H9 (cell line): ENCODE measurements at regions not wholly inside any gene's neighbourhood (a gene's known extent, or its start where the extent isn't known, plus 50 kb on each side); places are given as distances from the start of the nearest gene placed in this dataset.

Source experiments
- DNase-seq: peaks from one replicate; pipeline ENCODE4 v3.0.0-alpha.2; 2017
- H2AFZ ChIP-seq: one replicate; pipeline ENCODE4 v1.6.1; 2013; ENCODE audit warnings: mild to moderate bottlenecking, low read length, control low read depth, moderate library complexity
- H2AK5ac ChIP-seq: 2 replicates; pipeline ENCODE4 v1.6.1; 2013; ENCODE audit warnings: low read length, control low read depth, mixed read lengths; ENCODE audit not compliant: insufficient read length
- H2BK120ac ChIP-seq: one replicate; pipeline ENCODE4 v1.6.1; 2013; ENCODE audit warnings: low read depth, mild to moderate bottlenecking, low read length, control low read depth, inconsistent platforms; ENCODE audit not compliant: poor library complexity, severe bottlenecking
- H2BK12ac ChIP-seq: 2 replicates; pipeline ENCODE4 v1.6.1; 2013; ENCODE audit warnings: low read length, control low read depth, mixed read lengths, low read depth; ENCODE audit not compliant: insufficient read length
- H2BK15ac ChIP-seq: 2 replicates; pipeline ENCODE4 v1.6.1; 2013; ENCODE audit warnings: low read depth, low read length, control low read depth
- H2BK20ac ChIP-seq: one replicate; pipeline ENCODE4 v1.6.1; 2013; ENCODE audit warnings: low read depth, mild to moderate bottlenecking, low read length, control low read depth, inconsistent platforms; ENCODE audit not compliant: poor library complexity, severe bottlenecking
- H2BK5ac ChIP-seq: 2 replicates; pipeline ENCODE4 v1.6.1; 2013; ENCODE audit warnings: low read length, control low read depth, mixed read lengths; ENCODE audit not compliant: insufficient read length
- H3K14ac ChIP-seq: 2 replicates; pipeline ENCODE4 v1.6.1; 2013; ENCODE audit warnings: low read length, control low read depth; ENCODE audit not compliant: insufficient read depth
- H3K18ac ChIP-seq: 2 replicates; pipeline ENCODE4 v1.6.1; 2013; ENCODE audit warnings: low read depth, mild to moderate bottlenecking, mixed read lengths, low read length, control low read depth; ENCODE audit not compliant: insufficient read length
- H3K23ac ChIP-seq: 2 replicates; pipeline ENCODE4 v1.6.1; 2013; ENCODE audit warnings: low read length, control low read depth, mixed read lengths, low read depth; ENCODE audit not compliant: insufficient read length
- H3K23me2 ChIP-seq: 2 replicates; pipeline ENCODE4 v1.6.1; 2013; ENCODE audit warnings: low read depth, mild to moderate bottlenecking, mixed read lengths, low read length, control low read depth; ENCODE audit not compliant: insufficient read length, poor library complexity, severe bottlenecking
- H3K27ac ChIP-seq: 2 replicates; pipeline ENCODE4 v1.5.1; 2013; ENCODE audit warnings: low read length, control low read depth, mixed read lengths, low read depth; ENCODE audit not compliant: insufficient read length
- H3K27me3 ChIP-seq: 2 replicates; pipeline ENCODE4 v1.6.1; 2013; ENCODE audit warnings: low read length, control low read depth, inconsistent platforms; ENCODE audit not compliant: insufficient read depth
- H3K4ac ChIP-seq: 2 replicates; pipeline ENCODE4 v1.6.1; 2013; ENCODE audit warnings: low read depth, mild to moderate bottlenecking, control low read depth, inconsistent platforms, low read length, moderate library complexity
- H3K4me1 ChIP-seq: 2 replicates; pipeline ENCODE4 v1.6.1; 2013; ENCODE audit warnings: low read length, control low read depth, inconsistent platforms; ENCODE audit not compliant: insufficient read depth
- H3K4me2 ChIP-seq: 2 replicates; pipeline ENCODE4 v1.6.1; 2013; ENCODE audit warnings: low read length, control low read depth, mixed read lengths; ENCODE audit not compliant: insufficient read length, insufficient read depth
- H3K56ac ChIP-seq: 2 replicates; pipeline ENCODE4 v1.6.1; 2013; ENCODE audit warnings: low read depth, mild to moderate bottlenecking, mixed read lengths, low read length, control low read depth; ENCODE audit not compliant: insufficient read length
- H3K79me1 ChIP-seq: 2 replicates; pipeline ENCODE4 v1.6.1; 2013; ENCODE audit warnings: low read depth, mild to moderate bottlenecking, moderate library complexity, low read length, control low read depth, inconsistent platforms; ENCODE audit not compliant: insufficient read depth, poor library complexity, severe bottlenecking
- H3K79me2 ChIP-seq: 2 replicates; pipeline ENCODE4 v1.6.1; 2013; ENCODE audit warnings: low read length, control low read depth, inconsistent platforms; ENCODE audit not compliant: insufficient read depth
- H3K9ac ChIP-seq: 2 replicates; pipeline ENCODE4 v1.6.1; 2013; ENCODE audit warnings: low read length, control low read depth, mixed read lengths; ENCODE audit not compliant: insufficient read length; ENCODE audit errors: extremely low read depth
- H3K9me3 ChIP-seq: one replicate; pipeline ENCODE4 v1.6.1; 2013; ENCODE audit warnings: low read depth, low read length, inconsistent platforms; ENCODE audit not compliant: control insufficient read depth
- H3T11ph ChIP-seq: one replicate; pipeline ENCODE4 v1.6.1; 2013; ENCODE audit warnings: mild to moderate bottlenecking, low read length, control low read depth, inconsistent platforms
- H4K20me1 ChIP-seq: one replicate; pipeline ENCODE4 v1.6.1; 2013; ENCODE audit not compliant: control insufficient read depth, insufficient read length, insufficient read depth
- H4K5ac ChIP-seq: 2 replicates; pipeline ENCODE4 v1.6.1; 2013; ENCODE audit warnings: low read depth, mild to moderate bottlenecking, mixed read lengths, low read length, control low read depth; ENCODE audit not compliant: insufficient read length
- H4K8ac ChIP-seq: replicated peaks from 2 replicates; pipeline ENCODE4 v1.6.1; 2013; ENCODE audit warnings: low read length, control low read depth, mixed read lengths, low read depth; ENCODE audit not compliant: insufficient read length
- H4K91ac ChIP-seq: 2 replicates; pipeline ENCODE4 v1.6.1; 2013; ENCODE audit warnings: low read depth, mild to moderate bottlenecking, moderate library complexity, mixed read lengths, low read length, control low read depth; ENCODE audit not compliant: insufficient read length
- H3K27ac Mint-ChIP-seq, 3 experiments: 2 replicates in 2 of 3; 3 replicates in 1 of 3; pipeline ENCODE4 v1.8.0; 2020 to 2021; ENCODE audit warnings: mixed read lengths in 3 of 3, mild to moderate bottlenecking in 1 of 3, moderate library complexity in 1 of 3
- H3K27me3 Mint-ChIP-seq: 2 replicates; pipeline ENCODE4 v1.8.0; 2021; ENCODE audit warnings: low read depth, mild to moderate bottlenecking, moderate library complexity, mixed read lengths
- H3K36me3 Mint-ChIP-seq, 3 experiments: 2 replicates in 2 of 3; 3 replicates in 1 of 3; pipeline ENCODE4 v1.8.0; 2020 to 2021; ENCODE audit warnings: low read depth in 3 of 3, mixed read lengths in 3 of 3; ENCODE audit not compliant: insufficient read depth in 1 of 3
- H3K4me1 Mint-ChIP-seq, 2 experiments: 2 replicates each; pipeline ENCODE4 v1.8.0; 2020; ENCODE audit warnings: mixed read lengths in 2 of 2
- H3K4me3 Mint-ChIP-seq, 2 experiments: 2 replicates in 1 of 2; 3 replicates in 1 of 2; pipeline ENCODE4 v1.8.0; 2020 to 2021; ENCODE audit warnings: mild to moderate bottlenecking in 2 of 2, mixed read lengths in 2 of 2, moderate library complexity in 1 of 2
- H3K9me3 Mint-ChIP-seq, 2 experiments: 2 replicates in 1 of 2; 3 replicates in 1 of 2; pipeline ENCODE4 v1.8.0; 2020; ENCODE audit warnings: mild to moderate bottlenecking in 2 of 2, mixed read lengths in 2 of 2, moderate library complexity in 1 of 2
- CTCF ChIP-seq: fragments of 200-600 bp; sonication (generic); conservative IDR thresholded peaks from 3 replicates; pipeline ENCODE4 v1.8.0; 2021; ENCODE audit warnings: antibody characterized with exemption, mild to moderate bottlenecking
- WGBS: extraction: QIAGEN DNeasy Blood & Tissue Kit; methylation state at CpG from one replicate; pipeline ENCODE4 v1.1.7; 2013; ENCODE audit warnings: missing lambda C conversion rate, low lambda C conversion rate, mixed read lengths; ENCODE audit not compliant: insufficient read length; ENCODE audit errors: extremely low coverage; 5-methylcytosine and 5-hydroxymethylcytosine counted together

DNA sequence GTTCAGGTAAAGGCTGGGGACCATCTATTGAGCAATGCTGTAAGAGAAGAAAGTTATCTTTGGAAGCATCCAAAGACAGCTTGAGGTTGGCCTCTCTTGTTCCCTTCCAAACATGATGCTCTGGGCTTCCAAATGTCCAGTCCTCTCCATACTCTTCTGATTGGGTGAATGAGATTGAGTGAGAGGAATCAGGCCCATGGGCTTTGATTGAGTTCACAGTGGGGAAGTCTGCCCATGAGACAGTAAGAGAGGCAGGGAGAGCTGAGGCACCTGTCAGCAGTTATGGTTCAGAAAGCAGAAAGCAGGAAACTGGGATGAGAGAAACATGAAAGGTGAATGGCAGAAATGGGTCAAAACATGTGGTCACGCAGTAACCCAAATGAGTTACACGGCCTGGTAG is 1006.9 kb downstream of the VRK1 start:
- no peak overlapping the region for H3K4me2 ChIP-seq
- no peak overlapping the region for H3K14ac ChIP-seq
- H3K27me3 ChIP-seq: no peaks in the 10 kb centered on the region
- no peak overlapping the region for H3K23ac ChIP-seq
- no peak overlapping the region for H2BK12ac ChIP-seq
- H4K8ac ChIP-seq: no peak overlapping the region
- H3K23me2 ChIP-seq: no peaks in the 10 kb centered on the region
- no peak overlapping the region for H3K4ac ChIP-seq
- TF ChIP-seq CTCF: no peak
- peaks cover 0 to 7% of the 10 kb centered on the region in 2 experiments; a peak in 2 of 4 replicates for H3K4me1 Mint-ChIP-seq
- H3K27ac ChIP-seq: no peak overlapping the region
- H3K9me3 ChIP-seq: no peaks in the 10 kb centered on the region
- H3K36me3 Mint-ChIP-seq: no peaks in the 10 kb centered on the region
- H4K20me1 ChIP-seq: no peaks in the 10 kb centered on the region
- H3K27ac Mint-ChIP-seq: no peak overlapping the region
- peaks cover 2% of the 10 kb centered on the region for H3K27me3 Mint-ChIP-seq
- H3K4me1 ChIP-seq: no peaks in the 10 kb centered on the region
- H2BK20ac ChIP-seq: no peak overlapping the region
- no peaks in the 10 kb centered on the region for H3K9me3 Mint-ChIP-seq
- no peaks in the 10 kb centered on the region for H3K79me1 ChIP-seq
- H3K18ac ChIP-seq: no peak overlapping the region
- H4K91ac ChIP-seq: no peak overlapping the region
- no peak overlapping the region for H2AK5ac ChIP-seq
- DNase-seq: no peak
- H2BK5ac ChIP-seq: no peak overlapping the region
- no peak overlapping the region for H2BK15ac ChIP-seq
- H3T11ph ChIP-seq: no peak overlapping the region
- H3K9ac ChIP-seq: no peak overlapping the region
- H3K79me2 ChIP-seq: no peaks in the 10 kb centered on the region
- no peak overlapping the region for H4K5ac ChIP-seq
- no peak overlapping the region for H2AFZ ChIP-seq
- H2BK120ac ChIP-seq: no peak overlapping the region
- WGBS: no CpG with 5 or more reads among the region's 2 CpGs
- H3K4me3 Mint-ChIP-seq: no peak overlapping the region
- H3K56ac ChIP-seq: no peak overlapping the region
